Cardiac muscle cell (in vitro differentiated cells and primary cell): ENCODE measurements at regions not wholly inside any gene's neighbourhood (a gene's known extent, or its start where the extent isn't known, plus 50 kb on each side); places are given as distances from the start of the nearest gene placed in this dataset.
"Not testable (repeated sequence)": the region's sequence is repeated elsewhere in the genome, so short reads cannot be mapped to it uniquely, and the experiment has no call there.

ENCODE experiments used
- DNase-seq, 2 donors: peaks; one replicate each; pipeline versions ENCODE4 v3.0.0 to v3.0.0-alpha.2; 2010 to 2017; ENCODE audit warnings: low read depth in 1 of 2, low spot score in 1 of 2
- H3K27ac ChIP-seq: fragments of 200-600 bp; sonication (generic); 2 replicates; pipeline ENCODE4 v1.5.1; 2016
- H3K27me3 ChIP-seq: fragments of 200-600 bp; sonication (generic); 2 replicates; pipeline ENCODE4 v1.6.0; 2016; ENCODE audit warnings: control low read depth
- H3K36me3 ChIP-seq: fragments of 200-600 bp; sonication (generic); 2 replicates; pipeline ENCODE4 v1.5.1; 2016; ENCODE audit warnings: control low read depth
- H3K4me1 ChIP-seq: fragments of 200-600 bp; sonication (generic); 2 replicates; pipeline ENCODE4 v1.8.1; 2017; ENCODE audit warnings: low read depth, mild to moderate bottlenecking, mixed run types
- H3K4me3 ChIP-seq: fragments of 200-600 bp; sonication (generic); 2 replicates; pipeline ENCODE4 v1.5.1; 2016; ENCODE audit warnings: mild to moderate bottlenecking
- H3K9me3 ChIP-seq: fragments of 200-600 bp; sonication (generic); 2 replicates; pipeline ENCODE4 v1.5.1; 2017; ENCODE audit warnings: low read depth, mild to moderate bottlenecking, control low read depth
- CTCF ChIP-seq: IDR thresholded peaks from 2 replicates; pipeline ENCODE4 v1.5.1; 2012; ENCODE audit warnings: low read depth, mild to moderate bottlenecking, low read length

- Histone ChIP-seq H3K4me1 (no peaks in the 10 kb centered on the region), H3K4me3 (no peak overlapping the region), H3K27me3 (no peaks in the 10 kb centered on the region), H3K36me3 (no peaks in the 10 kb centered on the region), H3K27ac (no peak overlapping the region), H3K9me3 (no peaks in the 10 kb centered on the region)
- no peak for TF ChIP-seq CTCF
- no peak for DNase-seq
Measured at GRCh38 chr3:161694682-161695564, 198.3 kb downstream of the OTOL1 start.

GRCh38 chr3:161695811-161696210 is 199.2 kb downstream of the OTOL1 start:
- Histone ChIP-seq H3K36me3 (no peaks in the 10 kb centered on the region), H3K4me1 (no peaks in the 10 kb centered on the region), H3K27ac (no peak overlapping the region), H3K27me3 (no peaks in the 10 kb centered on the region), H3K9me3 (no peaks in the 10 kb centered on the region), H3K4me3 (no peak overlapping the region)
- no peak for TF ChIP-seq CTCF
- no peak for DNase-seq

GRCh38 chr3:161700998-161701397 is 204.4 kb downstream of the OTOL1 start:
- DNase-seq: no peak
- H3K4me3 ChIP-seq: no peak overlapping the region
- H3K27ac ChIP-seq: no peak overlapping the region
- no peaks in the 10 kb centered on the region for H3K4me1 ChIP-seq
- no peaks in the 10 kb centered on the region for H3K27me3 ChIP-seq
- H3K36me3 ChIP-seq: no peaks in the 10 kb centered on the region
- no peak for TF ChIP-seq CTCF
- H3K9me3 ChIP-seq: no peaks in the 10 kb centered on the region

- H3K27me3 ChIP-seq, H3K4me1 ChIP-seq, H3K36me3 ChIP-seq, H3K9me3 ChIP-seq, H3K27ac ChIP-seq, H3K4me3 ChIP-seq, DNase-seq: not testable (repeated sequence)
Measured at GRCh38 chr3:161707253-161707652, 210.6 kb downstream of the OTOL1 start.

- Histone ChIP-seq H3K9me3 (no peaks in the 10 kb centered on the region), H3K36me3 (no peaks in the 10 kb centered on the region), H3K4me3 (no peak overlapping the region), H3K27me3 (no peaks in the 10 kb centered on the region), H3K4me1 (no peaks in the 10 kb centered on the region), H3K27ac (no peak overlapping the region)
- no peak for TF ChIP-seq CTCF
- no peak for DNase-seq
Measured at GRCh38 chr3:161713731-161714130, 217.1 kb downstream of the OTOL1 start.

GRCh38 chr3:161731968-161732367 is 235.4 kb downstream of the OTOL1 start:
- no peaks in the 10 kb centered on the region for H3K36me3 ChIP-seq
- no peak overlapping the region for H3K27ac ChIP-seq
- DNase-seq: no peak
- H3K9me3 ChIP-seq: no peaks in the 10 kb centered on the region
- no peak for TF ChIP-seq CTCF
- H3K27me3 ChIP-seq: no peaks in the 10 kb centered on the region
- H3K4me1 ChIP-seq: no peaks in the 10 kb centered on the region
- H3K4me3 ChIP-seq: no peak overlapping the region
